GM21515 (cell line): ENCODE measurements at regions not wholly inside any gene's neighbourhood (a gene's known extent, or its start where the extent isn't known, plus 50 kb on each side); places are given as distances from the start of the nearest gene placed in this dataset.

Experiments
- ATAC-seq: cut with Tn5 transposase; IDR thresholded peaks from one replicate; pipeline ENCODE4 v1.9.1; 2021; ENCODE audit not compliant: unreplicated experiment

- no peak for ATAC-seq
These were observed 519.9 kb downstream of the PCDH17 start for GRCh38 chr13:58151452-58151851.

GRCh38 chr13:58160980-58161379 lies 529.4 kb downstream of the PCDH17 start:
- no peak for ATAC-seq

GRCh38 chr13:58165617-58166016 lies 534.1 kb downstream of the PCDH17 start:
- ATAC-seq, result no peak

GRCh38 chr13:58181111-58181510 lies 549.6 kb downstream of the PCDH17 start:
- ATAC-seq, result no peak

GRCh38 chr13:58187881-58188280 lies 556.3 kb downstream of the PCDH17 start:
- ATAC-seq, result no peak

- ATAC-seq, result no peak
These were observed 559.0 kb downstream of the PCDH17 start for GRCh38 chr13:58190577-58190976.

- ATAC-seq, result no peak
These were observed 560.2 kb downstream of the PCDH17 start for GRCh38 chr13:58191754-58192153.

GRCh38 chr13:58202099-58202498 lies 570.6 kb downstream of the PCDH17 start:
- ATAC-seq, result no peak

- no peak for ATAC-seq
These were observed 576.0 kb downstream of the PCDH17 start for GRCh38 chr13:58207501-58207900.

GRCh38 chr13:58235454-58235853 lies 603.9 kb downstream of the PCDH17 start:
- no peak for ATAC-seq

GRCh38 chr13:58238972-58239773 lies 607.6 kb downstream of the PCDH17 start:
- ATAC-seq, result no peak

GRCh38 chr13:58239774-58240268 lies 608.3 kb downstream of the PCDH17 start:
- no peak for ATAC-seq

- ATAC-seq, result no peak
These were observed 615.5 kb downstream of the PCDH17 start for GRCh38 chr13:58247080-58247479.

GRCh38 chr13:58254943-58255342 lies 623.4 kb downstream of the PCDH17 start:
- no peak for ATAC-seq

GRCh38 chr13:58266271-58266670 lies 634.7 kb downstream of the PCDH17 start:
- no peak for ATAC-seq

- no peak for ATAC-seq
These were observed 667.1 kb downstream of the PCDH17 start for GRCh38 chr13:58298556-58299135.

GRCh38 chr13:58300224-58300623 lies 668.7 kb downstream of the PCDH17 start:
- ATAC-seq, result no peak

GRCh38 chr13:58300974-58301681 lies 669.6 kb downstream of the PCDH17 start:
- ATAC-seq, result no peak

GRCh38 chr13:58302349-58302748 lies 670.8 kb downstream of the PCDH17 start:
- no peak for ATAC-seq

- ATAC-seq, result no peak
These were observed 674.5 kb downstream of the PCDH17 start for GRCh38 chr13:58306062-58306461.

GRCh38 chr13:58313219-58313618 lies 681.7 kb downstream of the PCDH17 start:
- ATAC-seq, result no peak
